ENCODE measurements at regions not wholly inside any gene's neighbourhood (a gene's known extent, or its start where the extent isn't known, plus 50 kb on each side); places are given as distances from the start of the nearest gene placed in this dataset.

- H3K4me3 ChIP-seq (ENCODE audit: low read depth, low read length), result no peak overlapping the region
- DNase-seq (ENCODE audit: low read depth, low spot score), result no peak
- in situ Hi-C loops (cut with HindIII; ENCODE audit: low sequenced_read_pairs), result no loop called here
- no peak for TF ChIP-seq CTCF (IDR thresholded peaks at IDR 0.05; ENCODE audit: low read depth, low read length)
Observed at GRCh38 chr19:13606156-13606555, 99.9 kb upstream of the CACNA1A start.

- no peak for TF ChIP-seq CTCF (IDR thresholded peaks at IDR 0.05; ENCODE audit: low read depth, low read length)
- in situ Hi-C loops (cut with HindIII; ENCODE audit: low sequenced_read_pairs), result no loop called here
- no peak for DNase-seq (ENCODE audit: low read depth, low spot score)
- no peak overlapping the region for H3K4me3 ChIP-seq (ENCODE audit: low read depth, low read length)
Observed at GRCh38 chr19:13604902-13605586, 98.8 kb upstream of the CACNA1A start.

GRCh38 chr19:13600802-13601201 lies 94.5 kb upstream of the CACNA1A start:
- in situ Hi-C loops (cut with HindIII; ENCODE audit: low sequenced_read_pairs), result no loop called here
- DNase-seq (ENCODE audit: low read depth, low spot score), result no peak
- H3K4me3 ChIP-seq (ENCODE audit: low read depth, low read length), result no peak overlapping the region
- no peak for TF ChIP-seq CTCF (IDR thresholded peaks at IDR 0.05; ENCODE audit: low read depth, low read length)

GRCh38 chr19:13600091-13600490 lies 93.8 kb upstream of the CACNA1A start:
- TF ChIP-seq CTCF (IDR thresholded peaks at IDR 0.05; ENCODE audit: low read depth, low read length), result no peak
- DNase-seq (ENCODE audit: low read depth, low spot score), result no peak
- no peak overlapping the region for H3K4me3 ChIP-seq (ENCODE audit: low read depth, low read length)
- in situ Hi-C loops (cut with HindIII; ENCODE audit: low sequenced_read_pairs), result no loop called here

- in situ Hi-C loops (cut with HindIII; ENCODE audit: low sequenced_read_pairs), result no loop called here
- no peak for DNase-seq (ENCODE audit: low read depth, low spot score)
- TF ChIP-seq CTCF (IDR thresholded peaks at IDR 0.05; ENCODE audit: low read depth, low read length), result no peak
- no peak overlapping the region for H3K4me3 ChIP-seq (ENCODE audit: low read depth, low read length)
Observed at GRCh38 chr19:13599681-13600080, 93.4 kb upstream of the CACNA1A start.

- in situ Hi-C loops (cut with HindIII; ENCODE audit: low sequenced_read_pairs), result no loop called here
- DNase-seq (ENCODE audit: low read depth, low spot score), result no peak
- H3K4me3 ChIP-seq (ENCODE audit: low read depth, low read length), result no peak overlapping the region
- TF ChIP-seq CTCF (IDR thresholded peaks at IDR 0.05; ENCODE audit: low read depth, low read length), result no peak
Observed at GRCh38 chr19:13598098-13598497, 91.8 kb upstream of the CACNA1A start.

All from astrocyte of the spinal cord (primary cell).